Ovary (tissue), 3 donors: ENCODE measurements at regions not wholly inside any gene's neighbourhood (a gene's known extent, or its start where the extent isn't known, plus 50 kb on each side); places are given as distances from the start of the nearest gene placed in this dataset.

Experiments used
- EP300 ChIP-seq: sonication (generic); formaldehyde crosslinking; IDR thresholded peaks from one replicate; pipeline ENCODE4 v1.6.1; 2017; ENCODE audit warnings: antibody characterized with exemption
- POLR2A ChIP-seq: fragments of 450-650 bp; IDR thresholded peaks from one replicate; pipeline ENCODE4 v1.6.1; 2017; ENCODE audit warnings: antibody characterized with exemption, mild to moderate bottlenecking, moderate library complexity
- TF ChIP-seq, protein P1 (sequence below), 3 donors: fragments of 450-650 bp in 2 of 3; fragments of 200-600 bp in 1 of 3; IDR thresholded peaks; one replicate each; pipeline versions ENCODE4 v1.5.1 to v1.8.0; 2016 to 2022; ENCODE audit warnings: antibody characterized with exemption in 3 of 3, mild to moderate bottlenecking in 1 of 3
- donor health status: DM: no; HTN: no; CAD: no.

DNA sequence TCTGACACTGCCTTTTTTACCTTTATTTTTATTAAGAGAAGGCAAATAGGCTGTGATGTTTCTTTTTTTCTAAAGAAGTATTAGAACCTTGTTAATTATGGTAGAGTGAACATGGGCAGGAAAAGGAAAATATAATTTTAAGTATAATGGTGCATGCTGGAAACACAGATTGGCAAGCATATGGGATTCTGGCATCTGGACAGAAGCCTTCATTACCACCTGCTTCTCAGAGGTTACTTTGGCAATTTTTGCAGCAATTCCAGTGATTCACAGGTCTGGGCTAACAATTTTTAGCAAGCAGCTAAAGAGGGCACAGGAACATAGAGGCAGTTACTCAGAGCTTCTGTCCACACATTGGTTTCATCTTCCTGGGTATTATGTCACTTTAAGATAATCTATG lies 258.3 kb downstream of the DIPK2A start:
- TF ChIP-seq POLR2A, result no peak
- TF ChIP-seq, protein P1, sequence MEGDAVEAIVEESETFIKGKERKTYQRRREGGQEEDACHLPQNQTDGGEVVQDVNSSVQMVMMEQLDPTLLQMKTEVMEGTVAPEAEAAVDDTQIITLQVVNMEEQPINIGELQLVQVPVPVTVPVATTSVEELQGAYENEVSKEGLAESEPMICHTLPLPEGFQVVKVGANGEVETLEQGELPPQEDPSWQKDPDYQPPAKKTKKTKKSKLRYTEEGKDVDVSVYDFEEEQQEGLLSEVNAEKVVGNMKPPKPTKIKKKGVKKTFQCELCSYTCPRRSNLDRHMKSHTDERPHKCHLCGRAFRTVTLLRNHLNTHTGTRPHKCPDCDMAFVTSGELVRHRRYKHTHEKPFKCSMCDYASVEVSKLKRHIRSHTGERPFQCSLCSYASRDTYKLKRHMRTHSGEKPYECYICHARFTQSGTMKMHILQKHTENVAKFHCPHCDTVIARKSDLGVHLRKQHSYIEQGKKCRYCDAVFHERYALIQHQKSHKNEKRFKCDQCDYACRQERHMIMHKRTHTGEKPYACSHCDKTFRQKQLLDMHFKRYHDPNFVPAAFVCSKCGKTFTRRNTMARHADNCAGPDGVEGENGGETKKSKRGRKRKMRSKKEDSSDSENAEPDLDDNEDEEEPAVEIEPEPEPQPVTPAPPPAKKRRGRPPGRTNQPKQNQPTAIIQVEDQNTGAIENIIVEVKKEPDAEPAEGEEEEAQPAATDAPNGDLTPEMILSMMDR (IDR thresholded peaks at IDR 0.05), result no peak
- TF ChIP-seq EP300, result no peak
